Gastroesophageal sphincter (tissue), 3 donors: ENCODE measurements at regions not wholly inside any gene's neighbourhood (a gene's known extent, or its start where the extent isn't known, plus 50 kb on each side); places are given as distances from the start of the nearest gene placed in this dataset.

Source experiments
- EP300 ChIP-seq: sonication (generic); formaldehyde crosslinking; IDR thresholded peaks from one replicate; pipeline ENCODE4 v1.6.1; 2017; ENCODE audit warnings: antibody characterized with exemption, mild to moderate bottlenecking
- POLR2A ChIP-seq, 2 donors: fragments of 450-650 bp; IDR thresholded peaks; one replicate each; pipeline ENCODE4 v1.6.1; 2017; ENCODE audit warnings: antibody characterized with exemption in 2 of 2, mild to moderate bottlenecking in 2 of 2, moderate library complexity in 1 of 2
- POLR2AphosphoS5 ChIP-seq: sonication (generic); formaldehyde crosslinking; IDR thresholded peaks from one replicate; pipeline ENCODE4 v1.6.1; 2017; ENCODE audit warnings: antibody characterized with exemption
- TF ChIP-seq, protein P1 (sequence below), 4 experiments: fragments of 200-600 bp in 2 of 4; fragments of 450-650 bp in 2 of 4; sonication (generic) in 1 of 4; IDR thresholded peaks; one replicate each; pipeline ENCODE4 v1.5.1; 2017 to 2019; ENCODE audit warnings: antibody characterized with exemption in 4 of 4, mild to moderate bottlenecking in 2 of 4, moderate library complexity in 2 of 4

DNA sequence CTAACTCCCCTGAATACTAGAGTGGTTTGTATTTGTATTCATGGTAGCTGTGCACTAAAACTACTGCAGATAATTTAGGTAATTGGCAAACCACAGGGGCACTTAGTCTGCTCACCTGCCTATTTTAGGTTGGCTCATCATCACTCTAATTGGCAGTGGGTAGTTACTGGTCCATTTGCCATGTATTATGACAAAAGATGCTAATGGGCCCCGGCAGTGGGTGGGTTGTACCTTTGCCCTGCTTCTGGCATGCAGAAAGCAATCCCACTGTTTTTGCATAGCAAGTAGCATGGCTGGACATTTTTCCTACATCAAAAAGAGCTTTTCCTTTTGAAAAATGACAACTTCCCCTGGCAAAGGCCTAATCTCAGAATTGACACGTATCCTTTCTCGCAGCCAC lies 741.4 kb upstream of the MAP3K7 start:
- TF ChIP-seq, protein P1, sequence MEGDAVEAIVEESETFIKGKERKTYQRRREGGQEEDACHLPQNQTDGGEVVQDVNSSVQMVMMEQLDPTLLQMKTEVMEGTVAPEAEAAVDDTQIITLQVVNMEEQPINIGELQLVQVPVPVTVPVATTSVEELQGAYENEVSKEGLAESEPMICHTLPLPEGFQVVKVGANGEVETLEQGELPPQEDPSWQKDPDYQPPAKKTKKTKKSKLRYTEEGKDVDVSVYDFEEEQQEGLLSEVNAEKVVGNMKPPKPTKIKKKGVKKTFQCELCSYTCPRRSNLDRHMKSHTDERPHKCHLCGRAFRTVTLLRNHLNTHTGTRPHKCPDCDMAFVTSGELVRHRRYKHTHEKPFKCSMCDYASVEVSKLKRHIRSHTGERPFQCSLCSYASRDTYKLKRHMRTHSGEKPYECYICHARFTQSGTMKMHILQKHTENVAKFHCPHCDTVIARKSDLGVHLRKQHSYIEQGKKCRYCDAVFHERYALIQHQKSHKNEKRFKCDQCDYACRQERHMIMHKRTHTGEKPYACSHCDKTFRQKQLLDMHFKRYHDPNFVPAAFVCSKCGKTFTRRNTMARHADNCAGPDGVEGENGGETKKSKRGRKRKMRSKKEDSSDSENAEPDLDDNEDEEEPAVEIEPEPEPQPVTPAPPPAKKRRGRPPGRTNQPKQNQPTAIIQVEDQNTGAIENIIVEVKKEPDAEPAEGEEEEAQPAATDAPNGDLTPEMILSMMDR (IDR thresholded peaks at IDR 0.05) = no peak
- TF ChIP-seq POLR2A (IDR thresholded peaks at IDR 0.05) (no peak), POLR2AphosphoS5 (no peak), EP300 (no peak)
